22Rv1 (cell line): ENCODE measurements at regions not wholly inside any gene's neighbourhood (a gene's known extent, or its start where the extent isn't known, plus 50 kb on each side); places are given as distances from the start of the nearest gene placed in this dataset.

ENCODE experiments used
- H3K27ac ChIP-seq: fragments of 450-650 bp; 2 replicates; pipeline ENCODE4 v1.5.1; 2017
- ZFX ChIP-seq: fragments of 450-650 bp; IDR thresholded peaks from 2 replicates; pipeline ENCODE4 v1.6.1; 2017; ENCODE audit warnings: antibody characterized with exemption, borderline replicate concordance
- TF ChIP-seq, protein P1 (sequence below): fragments of 450-650 bp; IDR thresholded peaks from 2 replicates; pipeline ENCODE4 v1.5.1; 2017; ENCODE audit warnings: mild to moderate bottlenecking

DNA sequence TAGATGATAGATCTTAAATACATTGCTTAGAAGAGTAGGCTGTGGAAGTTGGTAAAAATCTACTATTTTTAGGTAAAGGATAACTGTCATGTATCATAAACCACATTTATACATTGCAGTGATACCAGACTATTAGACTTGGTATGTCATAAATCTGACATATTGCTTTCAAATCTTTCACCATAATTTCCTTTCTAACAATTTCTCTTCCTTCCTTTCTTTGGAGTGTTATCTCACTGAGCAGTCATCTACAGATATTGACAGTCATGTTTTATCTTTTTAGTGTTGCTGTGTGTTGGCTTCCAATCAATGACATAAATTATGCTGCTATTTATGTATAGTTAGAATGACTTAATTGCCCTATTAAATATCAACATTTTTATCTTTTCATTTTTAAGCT is 588.7 kb downstream of the TUSC7 start:
- no peak for TF ChIP-seq ZFX
- TF ChIP-seq, protein P1, sequence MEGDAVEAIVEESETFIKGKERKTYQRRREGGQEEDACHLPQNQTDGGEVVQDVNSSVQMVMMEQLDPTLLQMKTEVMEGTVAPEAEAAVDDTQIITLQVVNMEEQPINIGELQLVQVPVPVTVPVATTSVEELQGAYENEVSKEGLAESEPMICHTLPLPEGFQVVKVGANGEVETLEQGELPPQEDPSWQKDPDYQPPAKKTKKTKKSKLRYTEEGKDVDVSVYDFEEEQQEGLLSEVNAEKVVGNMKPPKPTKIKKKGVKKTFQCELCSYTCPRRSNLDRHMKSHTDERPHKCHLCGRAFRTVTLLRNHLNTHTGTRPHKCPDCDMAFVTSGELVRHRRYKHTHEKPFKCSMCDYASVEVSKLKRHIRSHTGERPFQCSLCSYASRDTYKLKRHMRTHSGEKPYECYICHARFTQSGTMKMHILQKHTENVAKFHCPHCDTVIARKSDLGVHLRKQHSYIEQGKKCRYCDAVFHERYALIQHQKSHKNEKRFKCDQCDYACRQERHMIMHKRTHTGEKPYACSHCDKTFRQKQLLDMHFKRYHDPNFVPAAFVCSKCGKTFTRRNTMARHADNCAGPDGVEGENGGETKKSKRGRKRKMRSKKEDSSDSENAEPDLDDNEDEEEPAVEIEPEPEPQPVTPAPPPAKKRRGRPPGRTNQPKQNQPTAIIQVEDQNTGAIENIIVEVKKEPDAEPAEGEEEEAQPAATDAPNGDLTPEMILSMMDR = no peak

DNA sequence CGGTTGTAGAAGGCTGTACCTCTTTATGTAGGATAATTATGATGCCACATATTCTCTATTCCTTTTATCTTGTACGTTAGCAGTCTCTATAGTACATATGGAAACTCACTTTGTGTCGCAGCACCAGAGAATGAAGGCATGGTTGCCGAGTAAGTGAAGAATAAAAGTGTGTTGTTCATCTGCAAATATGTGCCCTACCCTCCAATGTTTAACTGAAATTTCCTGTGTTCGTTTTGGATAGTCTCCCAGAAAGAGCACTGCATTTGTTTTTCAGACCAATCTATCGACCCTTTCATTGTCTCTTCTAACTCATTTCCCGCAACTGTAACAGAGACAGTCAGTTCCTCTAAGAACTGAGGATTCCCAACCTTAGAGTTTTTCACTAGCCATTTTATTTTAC is 592.8 kb downstream of the TUSC7 start:
- no peak overlapping the region for H3K27ac ChIP-seq
- TF ChIP-seq ZFX = no peak
- TF ChIP-seq, protein P1 = no peak

More for the DNA sequence above, 588.7 kb downstream of the TUSC7 start:
- H3K27ac ChIP-seq = no peak overlapping the region

DNA sequence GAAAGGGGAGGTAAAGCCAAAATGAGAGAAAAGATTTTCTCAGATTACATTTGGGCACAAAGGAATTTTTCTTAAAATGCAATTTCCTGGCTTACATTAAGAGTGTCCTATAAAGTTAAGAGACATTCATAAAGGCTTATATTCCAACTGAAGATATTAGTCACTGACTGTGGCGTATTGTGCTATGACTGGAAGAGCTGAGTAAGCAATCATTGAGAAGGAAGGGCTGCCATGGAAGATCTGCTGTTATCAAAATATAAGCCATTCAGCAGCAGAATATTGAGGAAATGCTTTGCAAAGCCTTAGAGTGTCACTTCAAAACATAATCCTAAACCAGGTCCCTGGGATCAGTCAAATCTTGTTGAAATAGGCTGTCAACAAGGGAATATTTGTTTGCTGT is 593.9 kb downstream of the TUSC7 start:
- no peak for TF ChIP-seq ZFX
- TF ChIP-seq, protein P1 = no peak

DNA sequence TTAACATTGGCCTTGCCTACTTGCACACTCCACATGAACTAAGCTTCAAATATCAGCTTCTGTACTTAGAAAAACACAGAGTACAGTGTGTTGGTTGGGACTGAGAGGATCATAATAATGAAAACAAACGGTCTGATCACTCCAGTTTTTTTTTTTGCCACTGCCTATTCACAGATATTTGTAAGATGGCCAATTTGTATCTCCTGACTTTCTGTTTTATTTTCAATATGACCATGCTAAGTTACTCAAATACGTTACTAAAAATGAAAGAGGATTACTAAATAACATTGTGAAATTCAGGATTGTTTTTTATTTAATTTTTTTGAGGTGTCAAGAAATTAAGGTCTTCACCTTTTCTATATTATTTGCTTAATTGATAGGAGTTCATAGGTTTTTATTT is 595.1 kb downstream of the TUSC7 start:
- H3K27ac ChIP-seq = no peak overlapping the region
- no peak for TF ChIP-seq ZFX
- TF ChIP-seq, protein P1 = no peak

More for the DNA sequence above, 593.9 kb downstream of the TUSC7 start:
- H3K27ac ChIP-seq = no peak overlapping the region

DNA sequence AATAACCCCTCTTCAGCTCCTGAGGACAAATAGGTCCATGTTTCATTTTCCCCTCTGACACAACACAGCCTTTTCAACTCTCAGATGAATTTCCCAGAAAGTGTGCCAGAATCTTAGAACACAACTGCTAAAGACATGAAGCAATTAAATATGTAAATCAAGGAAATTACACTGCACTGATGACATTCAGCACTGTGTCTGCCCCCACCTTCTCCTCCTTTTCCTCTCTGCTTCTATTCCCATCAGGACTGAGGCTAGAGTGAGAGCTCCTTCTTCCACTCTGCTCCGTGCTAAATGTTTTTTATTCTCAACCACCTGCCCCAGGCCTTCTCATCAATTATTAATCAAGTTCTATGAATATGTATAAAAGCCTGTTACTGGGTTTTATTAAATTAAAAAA is 596.1 kb downstream of the TUSC7 start:
- TF ChIP-seq, protein P1 = no peak
- TF ChIP-seq ZFX = no peak

DNA sequence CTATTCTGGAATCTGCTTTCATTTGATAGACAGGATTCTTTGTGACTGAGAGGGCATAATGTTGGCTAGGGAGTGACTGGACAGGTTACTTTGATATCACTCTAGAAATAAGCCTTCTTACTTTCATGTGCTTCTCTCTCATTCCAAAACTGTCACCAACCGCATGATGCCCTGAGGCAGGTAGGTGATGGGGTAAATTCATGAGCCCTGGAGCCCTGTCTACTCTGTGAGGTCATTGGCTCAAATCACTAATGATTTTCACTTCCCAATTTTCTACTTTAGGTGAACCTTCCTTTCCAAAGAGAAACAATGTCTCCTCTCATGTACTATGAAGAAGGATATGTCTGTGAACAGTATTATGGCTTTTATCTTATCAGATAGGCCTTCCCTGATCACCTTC is 596.7 kb downstream of the TUSC7 start:
- TF ChIP-seq ZFX = no peak
- TF ChIP-seq, protein P1 = no peak
- no peak overlapping the region for H3K27ac ChIP-seq

More for the DNA sequence above, 596.1 kb downstream of the TUSC7 start:
- H3K27ac ChIP-seq = no peak overlapping the region

DNA sequence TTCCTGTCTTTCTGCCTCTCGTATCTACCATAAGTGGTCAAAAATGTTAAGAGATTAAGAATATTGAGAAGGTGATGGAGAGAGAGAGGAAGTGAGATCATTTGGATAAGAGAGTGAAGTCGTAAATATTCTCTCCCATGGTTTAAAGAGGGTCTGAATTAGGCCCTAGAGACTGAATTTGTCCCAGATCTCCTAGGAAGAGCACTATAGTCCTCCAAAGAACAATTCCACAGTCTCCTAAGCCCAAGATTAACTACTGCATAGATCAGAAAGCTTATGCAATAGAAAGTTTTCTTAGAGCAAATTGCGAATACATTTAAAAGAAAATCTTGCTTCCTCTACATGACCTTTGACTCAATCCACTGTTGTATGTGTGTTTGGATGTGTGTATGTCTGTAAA is 598.8 kb downstream of the TUSC7 start:
- TF ChIP-seq, protein P1 = no peak
- TF ChIP-seq ZFX = no peak
- H3K27ac ChIP-seq = no peak overlapping the region
